HCT116 (cell line): ENCODE measurements at regions not wholly inside any gene's neighbourhood (a gene's known extent, or its start where the extent isn't known, plus 50 kb on each side); places are given as distances from the start of the nearest gene placed in this dataset.

ENCODE experiments used
- ATAC-seq: fragments of 200-7000 bp; cut with Tn5 transposase; 2 replicates; pipeline ENCODE4 v1.9.1; 2020; ENCODE audit warnings: mild to moderate bottlenecking, moderate library complexity
- BruUV-seq: library from RNA; stranded (reverse); fragments of 400-500 nt; replicated peaks from 2 replicates; lab custom pipeline; 2021; lab: Mats Ljungman, UMichigan
- CTCF ChIA-PET: fragments of 300-600 bp; sonication (Branson Sonifier 250); formaldehyde crosslinking; loops from one replicate; lab custom pipeline; 2021; ENCODE audit warnings: antibody characterized with exemption; lab: Charles Lee
- POLR2A ChIA-PET: fragments of 300-600, 350-600 bp; sonication (Branson Sonifier 250); formaldehyde crosslinking; loops from one replicate; lab custom pipeline; 2021; ENCODE audit warnings: antibody characterized with exemption; lab: Charles Lee
- RAD21 ChIA-PET, 2 experiments: fragments of 300-600 bp; sonication (Branson Sonifier 250); formaldehyde crosslinking; loops; one replicate each; lab custom pipeline; 2023; ENCODE audit warnings: low total read pairs in 2 of 2; ENCODE audit not compliant: uncharacterized antibody in 2 of 2, unreplicated experiment in 2 of 2, low non-redundant PET in 1 of 2; lab: Charles Lee
- DNase-seq: peaks from one replicate; pipeline ENCODE4 v3.0.0-alpha.2; 2010; ENCODE audit warnings: low read depth, low spot score
- H2AFZ ChIP-seq: fragments of 200-600 bp; shearing (Covaris generic), sonication (generic); 2 replicates; pipeline ENCODE4 v1.6.1; 2017; ENCODE audit warnings: low read depth, mixed run types, mixed read lengths, antibody characterized with exemption, low read length; ENCODE audit not compliant: poor library complexity, severe bottlenecking
- H3K27ac ChIP-seq: 2 replicates; pipeline ENCODE4 v1.5.1; 2012; ENCODE audit warnings: low read depth, low read length
- H3K27me3 ChIP-seq: fragments of 200-600 bp; sonication (generic); 2 replicates; pipeline ENCODE4 v1.6.1; 2016; ENCODE audit warnings: mixed run types, low read length, mixed read lengths; ENCODE audit not compliant: insufficient read depth
- H3K36me3 ChIP-seq, 2 experiments: fragments of 200-500 bp in 1 of 2; fragments of 200-600 bp in 1 of 2; sonication (Bioruptor generic) in 1 of 2; sonication (generic) in 1 of 2; 2 replicates each; pipeline versions ENCODE4 v1.5.1 to v1.6.1; 2014 to 2016; ENCODE audit warnings: low read length in 2 of 2, inconsistent platforms in 1 of 2, mixed read lengths in 1 of 2, mixed run types in 1 of 2; ENCODE audit not compliant: insufficient read depth in 2 of 2, control insufficient read depth in 1 of 2
- H3K4me1 ChIP-seq, 2 experiments: fragments of 200-600 bp in 1 of 2; sonication (generic) in 1 of 2; 2 replicates each; pipeline versions ENCODE4 v1.5.1 to v1.6.1; 2012 to 2017; ENCODE audit warnings: low read length in 2 of 2, inconsistent platforms in 1 of 2, mild to moderate bottlenecking in 1 of 2, mixed read lengths in 1 of 2, mixed run types in 1 of 2, moderate library complexity in 1 of 2; ENCODE audit not compliant: insufficient read depth in 2 of 2, control insufficient read depth in 1 of 2
- H3K4me2 ChIP-seq: fragments of 200-600 bp; sonication (generic); 2 replicates; pipeline ENCODE4 v1.6.1; 2017; ENCODE audit warnings: mixed run types, low read length, mixed read lengths
- H3K4me3 ChIP-seq, 2 experiments: fragments of 200-600 bp in 1 of 2; sonication (generic) in 1 of 2; replicated peaks in 1 of 2; 2 replicates each; pipeline ENCODE4 v1.5.1; 2011 to 2016; ENCODE audit warnings: low read length in 2 of 2, control low read depth in 1 of 2, low read depth in 1 of 2, mild to moderate bottlenecking in 1 of 2, mixed read lengths in 1 of 2, mixed run types in 1 of 2
- H3K79me2 ChIP-seq: fragments of 200-600 bp; sonication (generic); 2 replicates; pipeline ENCODE4 v1.6.1; 2017; ENCODE audit warnings: mild to moderate bottlenecking, mixed run types, low read length, moderate library complexity, mixed read lengths; ENCODE audit not compliant: insufficient read depth
- H3K9ac ChIP-seq: fragments of 200-600 bp; sonication (generic); 2 replicates; pipeline ENCODE4 v1.6.1; 2016; ENCODE audit warnings: low read length, mixed read lengths
- H3K9me2 ChIP-seq: fragments of 200-600 bp; sonication (generic), shearing (Covaris generic); 2 replicates; pipeline ENCODE4 v1.6.1; 2017; ENCODE audit warnings: mixed run types, mild to moderate bottlenecking, moderate library complexity; ENCODE audit not compliant: insufficient read depth
- H3K9me3 ChIP-seq, 2 experiments: fragments of 200-500 bp in 1 of 2; fragments of 200-600 bp in 1 of 2; sonication (Bioruptor generic) in 1 of 2; sonication (generic) in 1 of 2; 2 replicates each; pipeline ENCODE4 v1.6.1; 2014 to 2017; ENCODE audit warnings: low read length in 2 of 2, mixed read lengths in 2 of 2, inconsistent platforms in 1 of 2, low read depth in 1 of 2, mild to moderate bottlenecking in 1 of 2, mixed run types in 1 of 2, moderate library complexity in 1 of 2; ENCODE audit not compliant: control insufficient read depth in 1 of 2, insufficient read depth in 1 of 2
- H4K20me1 ChIP-seq: fragments of 200-600 bp; sonication (generic), shearing (Covaris generic); 2 replicates; pipeline ENCODE4 v1.6.1; 2017; ENCODE audit warnings: mixed run types, mild to moderate bottlenecking, moderate library complexity; ENCODE audit not compliant: insufficient read depth
- ATF3 ChIP-seq: IDR thresholded peaks from 2 replicates; pipeline ENCODE4 v1.6.1; 2012
- CBX3 ChIP-seq: IDR thresholded peaks from 2 replicates; pipeline ENCODE4 v1.6.1; 2012; ENCODE audit warnings: low read depth
- CEBPB ChIP-seq: IDR thresholded peaks from 2 replicates; pipeline ENCODE4 v1.6.1; 2012; ENCODE audit warnings: low read depth
- CTCF ChIP-seq, 3 experiments: fragments of 200-600 bp in 1 of 3; sonication (generic) in 1 of 3; IDR thresholded peaks in 2 of 3; conservative IDR thresholded peaks in 1 of 3; 2 replicates each; pipeline ENCODE4 v1.5.1; 2012 to 2017; ENCODE audit warnings: low read depth in 2 of 3, low read length in 2 of 3, antibody characterized with exemption in 1 of 3, borderline replicate concordance in 1 of 3, control low read depth in 1 of 3, mild to moderate bottlenecking in 1 of 3, mixed read lengths in 1 of 3, mixed run types in 1 of 3, moderate library complexity in 1 of 3; ENCODE audit not compliant: insufficient read depth in 1 of 3
- EGR1 ChIP-seq: IDR thresholded peaks from 2 replicates; pipeline ENCODE4 v1.6.1; 2012; ENCODE audit warnings: low read depth
- ELF1 ChIP-seq: IDR thresholded peaks from 2 replicates; pipeline ENCODE4 v1.6.1; 2012; ENCODE audit warnings: low read depth, borderline replicate concordance
- EZH2 ChIP-seq: fragments of 200-600 bp; sonication (generic); IDR thresholded peaks from 2 replicates; pipeline ENCODE4 v1.6.1; 2017; ENCODE audit warnings: antibody characterized with exemption, mixed run types
- EZH2phosphoT487 ChIP-seq: fragments of 200-600 bp; IDR thresholded peaks from 2 replicates; pipeline ENCODE4 v1.6.1; 2018; ENCODE audit warnings: antibody characterized with exemption, borderline replicate concordance
- FOSL1 ChIP-seq: IDR thresholded peaks from 2 replicates; pipeline ENCODE4 v1.6.1; 2012; ENCODE audit warnings: low read depth
- JUND ChIP-seq: IDR thresholded peaks from 2 replicates; pipeline ENCODE4 v1.6.1; 2012
- POLR2A ChIP-seq: IDR thresholded peaks from 2 replicates; pipeline ENCODE4 v1.7.0; 2011; ENCODE audit warnings: borderline replicate concordance; ENCODE audit not compliant: insufficient read depth, insufficient read length; ENCODE audit errors: extremely low read depth
- POLR2AphosphoS5 ChIP-seq: IDR thresholded peaks from 2 replicates; pipeline ENCODE4 v1.6.1; 2011; ENCODE audit warnings: mild to moderate bottlenecking, low read depth, low read length, moderate library complexity
- RAD21 ChIP-seq: IDR thresholded peaks from 2 replicates; pipeline ENCODE4 v1.6.1; 2012; ENCODE audit warnings: low read depth, mild to moderate bottlenecking
- REST ChIP-seq: IDR thresholded peaks from 2 replicates; pipeline ENCODE4 v1.6.1; 2012; ENCODE audit warnings: low read depth
- SP1 ChIP-seq: IDR thresholded peaks from 2 replicates; pipeline ENCODE4 v1.6.1; 2012; ENCODE audit warnings: low read depth
- SRF ChIP-seq: IDR thresholded peaks from 2 replicates; pipeline ENCODE4 v1.6.1; 2012; ENCODE audit warnings: low read depth
- TCF7L2 ChIP-seq: IDR thresholded peaks from 2 replicates; pipeline ENCODE4 v1.7.0; 2011; ENCODE audit warnings: borderline replicate concordance, inconsistent platforms; ENCODE audit not compliant: insufficient read depth, insufficient read length; ENCODE audit errors: extremely low read depth
- ZNF274 ChIP-seq: fragments of 200-500 bp; sonication (Bioruptor generic); IDR thresholded peaks from 2 replicates; pipeline ENCODE4 v1.6.1; 2014; ENCODE audit warnings: mild to moderate bottlenecking, low read depth, low read length, inconsistent platforms
- intact Hi-C: fragments of 100-400 bp; cut with micrococcal nuclease; formaldehyde crosslinking; loops from 2 replicates; pipeline ENCODE4 v1.10.0; 2022

- H3K9me2 ChIP-seq = no peaks in the 10 kb centered on the region
- intact Hi-C loops = no loop called here
- H3K4me2 ChIP-seq = no peak overlapping the region
- H3K4me1 ChIP-seq = no peaks in the 10 kb centered on the region
- H3K9ac ChIP-seq = no peak overlapping the region
- H3K79me2 ChIP-seq = no peaks in the 10 kb centered on the region
- TF ChIP-seq SRF (no peak), ELF1 (no peak), EGR1 (no peak), SP1 (no peak), CEBPB (no peak), ZNF274 (no peak), EZH2phosphoT487 (no peak), FOSL1 (no peak), CTCF (IDR thresholded peaks at IDR 0.05 in 2 of 3, conservative IDR thresholded peaks at IDR 0.05 in 1 of 3; ENCODE audit: borderline replicate concordance in 1 of 3, insufficient read depth in 1 of 3, low read depth in 2 of 3, low read length in 2 of 3) (no peak), POLR2AphosphoS5 (no peak), ATF3 (no peak), TCF7L2 (no peak), CBX3 (no peak), EZH2 (no peak), POLR2A (no peak), REST (no peak), JUND (no peak), RAD21 (no peak)
- TF ChIP-seq, all 23 proteins: peak for 0
- no peaks in the 10 kb centered on the region for H3K27me3 ChIP-seq
- ChIA-PET RAD21 (no interaction called here), POLR2A (no interaction called here), CTCF (no interaction called here)
- no peaks in the 10 kb centered on the region for H3K36me3 ChIP-seq
- no peak for ATAC-seq
- H3K4me3 ChIP-seq = no peak overlapping the region
- DNase-seq = no peak
- H4K20me1 ChIP-seq = no peaks in the 10 kb centered on the region
- no peak overlapping the region for H2AFZ ChIP-seq
- no TSS peak for BruUV-seq
- no peak overlapping the region for H3K27ac ChIP-seq
- no peaks in the 10 kb centered on the region for H3K9me3 ChIP-seq
These were observed 188.7 kb upstream of the SEMA3E start for GRCh38 chr7:83837683-83838082.
